ENCODE measurements at regions not wholly inside any gene's neighbourhood (a gene's known extent, or its start where the extent isn't known, plus 50 kb on each side); places are given as distances from the start of the nearest gene placed in this dataset.

- DNase-seq = no peak
Measured at GRCh38 chr5:164637931-164638521, 1132.6 kb downstream of the MAT2B start.

GRCh38 chr5:164649266-164649665, 1143.8 kb downstream of the MAT2B start:
- no peak for DNase-seq

GRCh38 chr5:164650427-164650826, 1145.0 kb downstream of the MAT2B start:
- no peak for DNase-seq

DNA sequence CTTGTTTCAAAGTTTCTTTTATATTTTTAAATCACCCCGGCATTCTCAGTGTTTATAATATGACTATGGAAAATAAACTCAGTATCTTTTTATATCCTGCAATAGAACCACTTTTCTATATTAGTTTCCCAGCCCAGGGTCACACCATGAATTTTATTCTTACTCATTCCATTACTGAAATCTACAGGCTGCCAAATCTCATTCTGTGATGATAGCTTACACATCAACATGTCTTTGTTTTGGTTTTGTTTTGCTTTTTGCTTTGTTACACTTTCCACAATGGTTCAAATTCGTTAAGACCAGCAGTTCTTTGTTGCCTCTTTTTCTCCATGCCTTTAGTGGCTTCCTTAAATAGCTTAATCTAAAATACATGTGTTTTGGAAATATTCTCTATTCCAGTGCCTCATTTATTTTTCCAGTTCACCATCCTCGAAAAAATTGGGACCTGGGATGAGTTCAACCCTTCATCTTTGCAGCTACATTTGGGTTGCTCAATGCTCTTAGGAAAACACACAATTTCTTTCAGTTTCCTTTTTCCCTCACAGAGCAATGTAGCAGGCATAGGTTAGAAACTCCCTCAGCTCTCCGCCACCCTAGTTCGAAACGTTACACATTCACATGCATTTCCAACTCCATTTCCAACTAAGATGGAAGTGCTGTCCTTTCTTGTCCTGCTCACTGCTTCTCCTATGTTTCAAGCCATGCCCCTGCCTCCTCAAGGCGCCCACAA, 1146.3 kb downstream of the MAT2B start:
- no peak for DNase-seq

GRCh38 chr5:164652276-164652660, 1146.8 kb downstream of the MAT2B start:
- DNase-seq = no peak

- no peak for DNase-seq
Measured at GRCh38 chr5:164663198-164663989, 1158.0 kb downstream of the MAT2B start.

DNA sequence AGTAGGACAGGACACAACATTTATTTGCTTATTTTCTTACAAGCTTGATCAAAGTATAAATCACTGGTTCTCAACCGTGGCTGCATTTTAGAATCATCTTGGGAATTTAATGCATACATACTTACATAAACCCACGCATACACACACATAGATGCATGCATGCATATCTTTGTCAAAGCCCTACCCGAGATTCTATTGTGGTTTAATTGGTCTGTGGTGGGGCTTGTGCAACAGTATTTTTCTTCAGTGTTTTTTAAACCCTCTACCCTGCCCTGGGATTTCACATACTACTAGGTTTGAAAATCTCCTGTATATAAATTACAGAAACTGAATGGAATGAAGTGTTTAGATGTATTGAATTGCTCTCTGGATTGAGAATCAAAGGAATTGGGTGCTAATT, 1166.2 kb downstream of the MAT2B start:
- no peak for DNase-seq

GRCh38 chr5:164672205-164672604, 1166.8 kb downstream of the MAT2B start:
- DNase-seq = no peak

DNA sequence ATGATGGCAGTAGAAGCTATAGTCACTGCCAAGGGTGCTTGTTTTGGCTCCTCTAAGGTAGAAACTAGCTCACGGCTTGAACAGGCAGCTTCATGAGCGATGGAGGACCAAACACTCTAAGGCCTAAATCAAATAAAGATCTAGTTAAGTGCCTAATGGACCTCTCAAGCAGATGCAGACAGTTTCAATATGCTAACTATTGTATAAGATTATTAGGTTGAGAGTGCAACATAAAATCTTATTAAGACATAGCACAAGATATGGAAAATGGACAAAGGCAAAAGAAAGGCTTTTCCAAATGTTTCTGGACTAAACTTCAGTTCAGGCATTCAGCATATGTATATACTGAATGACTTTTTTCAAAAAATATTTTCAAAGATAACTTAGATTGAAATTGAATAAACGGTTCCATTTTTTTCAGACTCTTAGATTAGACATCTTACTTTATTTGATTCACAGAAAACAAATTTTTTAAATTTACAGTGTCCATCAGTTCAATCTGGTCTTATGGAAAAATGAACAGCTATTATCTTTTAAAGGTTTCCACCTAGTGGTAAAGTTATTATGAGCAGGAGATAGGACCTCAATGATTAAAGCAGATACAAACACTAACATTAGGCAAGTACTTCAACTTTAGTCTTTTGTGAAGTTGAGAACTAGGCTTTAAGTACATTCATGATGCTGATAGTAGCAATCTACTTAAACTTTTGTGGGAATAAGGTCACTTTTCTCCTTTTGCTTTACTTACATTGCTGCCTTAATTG, 1167.7 kb downstream of the MAT2B start:
- no peak for DNase-seq

GRCh38 chr5:164679461-164679860, 1174.0 kb downstream of the MAT2B start:
- DNase-seq = no peak

GRCh38 chr5:164680216-164680615, 1174.8 kb downstream of the MAT2B start:
- no peak for DNase-seq

DNA sequence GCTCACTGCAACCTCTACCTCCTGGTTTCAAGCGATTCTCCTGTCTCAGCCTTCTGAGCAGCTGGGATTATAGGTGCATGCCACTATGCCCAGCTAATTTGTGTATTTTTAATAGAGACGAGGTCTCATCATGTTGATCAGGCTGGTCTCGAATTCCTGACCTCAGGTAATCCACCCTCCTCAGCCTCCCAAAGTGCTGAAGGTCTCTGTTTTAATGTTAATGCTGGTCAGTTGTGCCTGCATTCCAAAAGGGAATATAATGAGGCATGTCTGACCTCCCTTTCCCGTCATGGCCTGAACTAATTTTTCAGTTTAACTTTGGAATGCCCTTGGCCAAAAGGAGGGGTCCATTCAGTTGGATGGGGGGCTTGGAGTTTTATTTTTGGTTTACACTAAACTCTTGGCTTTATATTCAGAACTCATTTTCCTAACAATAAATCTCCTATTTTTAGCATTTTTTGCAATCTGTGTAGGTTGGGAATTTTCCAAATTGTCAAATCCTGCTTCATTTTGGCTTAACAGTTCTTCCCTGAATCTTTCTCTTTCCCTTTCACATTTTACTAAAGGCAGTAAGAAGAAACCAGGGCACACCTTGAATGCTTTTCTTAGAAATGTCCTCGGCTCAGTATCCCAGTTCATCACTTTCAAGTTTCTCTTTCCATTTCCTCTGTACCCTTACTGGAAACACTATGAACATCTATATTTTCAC, 1175.5 kb downstream of the MAT2B start:
- DNase-seq = no peak

DNA sequence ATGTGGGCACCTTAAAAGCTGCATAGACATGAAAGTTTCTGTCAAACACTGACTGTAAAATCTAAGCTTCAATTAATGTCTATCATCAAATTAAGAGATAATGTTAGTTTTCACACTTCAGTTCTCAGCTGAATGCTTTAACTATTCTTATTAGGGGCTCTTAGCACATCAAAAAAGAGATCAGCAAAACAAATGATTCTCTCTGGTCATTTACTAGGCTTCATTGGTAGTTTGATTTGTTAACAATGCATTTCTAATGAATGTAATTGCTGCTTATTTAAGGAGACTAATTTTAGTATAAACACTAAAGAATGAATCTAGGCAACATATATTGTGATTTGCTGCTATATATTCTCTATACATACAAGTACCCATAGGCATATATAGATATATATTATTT, 1182.0 kb downstream of the MAT2B start:
- no peak for DNase-seq

- DNase-seq = no peak
Measured at GRCh38 chr5:164688437-164688836, 1183.0 kb downstream of the MAT2B start.

DNA sequence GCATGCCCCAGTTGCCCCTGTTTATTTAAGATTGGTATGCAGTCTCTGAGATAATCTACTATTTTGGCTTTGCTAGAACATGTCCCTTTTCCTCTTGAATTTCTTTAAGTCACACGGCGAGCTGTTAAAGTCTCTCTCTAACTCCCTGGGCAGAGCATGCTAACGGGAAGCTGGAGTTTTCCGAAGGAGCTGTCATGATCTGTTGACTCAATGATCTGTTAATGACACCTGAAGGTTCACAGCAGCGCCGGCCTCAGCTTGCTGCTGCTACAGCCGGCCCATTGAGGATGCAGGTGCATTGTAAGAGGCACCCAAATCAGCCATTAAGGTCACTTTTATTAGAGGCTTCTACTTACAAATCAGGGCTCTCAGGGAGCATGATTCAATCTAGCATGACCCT, 1203.4 kb downstream of the MAT2B start:
- DNase-seq = no peak

DNA sequence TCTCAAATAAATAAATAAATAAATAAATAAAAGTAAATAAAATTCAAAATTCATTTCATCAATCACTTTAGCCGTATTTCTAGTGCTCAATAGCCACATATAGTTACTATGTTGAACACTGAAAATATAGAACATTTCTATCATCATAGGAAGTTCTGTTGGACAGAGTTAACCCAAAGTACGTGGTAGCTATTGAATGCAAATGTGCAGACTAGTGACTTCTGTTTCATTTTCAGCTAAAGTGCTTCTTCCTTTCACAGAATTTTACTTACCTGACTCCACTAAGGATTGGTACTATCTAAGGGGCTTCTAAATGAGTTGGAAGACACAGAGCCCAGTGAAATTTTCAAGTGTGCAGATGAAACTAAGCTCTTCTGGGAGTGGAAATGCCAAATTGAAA, 1208.3 kb downstream of the MAT2B start:
- no peak for DNase-seq

- no peak for DNase-seq
Measured at GRCh38 chr5:164721116-164721515, 1215.7 kb downstream of the MAT2B start.

DNA sequence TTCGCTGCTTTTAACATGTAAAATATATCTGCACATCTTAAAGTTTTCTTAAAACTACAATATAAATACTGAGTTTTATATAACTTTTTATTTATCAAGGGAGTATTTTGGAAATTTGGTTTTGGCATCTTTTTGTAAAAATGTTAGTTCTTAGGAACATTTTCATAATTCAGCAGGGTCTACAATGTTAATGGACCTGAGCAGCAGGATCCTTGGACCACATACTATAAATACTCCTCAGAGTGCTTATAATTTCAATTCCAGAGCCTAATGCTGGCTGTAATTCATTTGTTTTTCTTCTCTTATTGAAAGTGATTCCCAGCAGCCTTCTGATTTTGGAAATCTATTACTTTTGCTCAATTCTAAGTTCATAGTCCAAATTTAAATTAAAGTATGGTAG, 1216.2 kb downstream of the MAT2B start:
- no peak for DNase-seq

GRCh38 chr5:164722702-164723101, 1217.3 kb downstream of the MAT2B start:
- no peak for DNase-seq

DNA sequence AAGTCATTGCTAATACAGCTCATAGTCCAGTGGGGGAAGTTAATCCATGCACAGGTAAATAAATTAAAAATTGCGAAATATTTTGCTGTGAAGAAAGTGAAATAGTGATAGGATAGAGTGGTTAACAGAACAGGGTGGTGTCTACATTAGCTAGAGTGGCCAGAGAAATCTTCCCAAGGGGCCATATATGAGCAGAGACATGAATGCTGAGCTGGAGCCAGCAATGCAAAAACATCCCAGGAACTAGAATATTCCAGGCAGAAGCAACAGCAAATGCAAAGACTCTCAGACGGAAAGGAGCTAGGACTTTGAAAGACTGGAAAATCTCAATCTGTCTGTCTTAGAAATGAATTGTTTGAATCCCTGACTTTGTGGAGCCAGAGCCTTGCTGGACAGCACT, 1221.6 kb downstream of the MAT2B start:
- DNase-seq = no peak

- DNase-seq = no peak
Measured at GRCh38 chr5:164728733-164729132, 1223.3 kb downstream of the MAT2B start.

DNA sequence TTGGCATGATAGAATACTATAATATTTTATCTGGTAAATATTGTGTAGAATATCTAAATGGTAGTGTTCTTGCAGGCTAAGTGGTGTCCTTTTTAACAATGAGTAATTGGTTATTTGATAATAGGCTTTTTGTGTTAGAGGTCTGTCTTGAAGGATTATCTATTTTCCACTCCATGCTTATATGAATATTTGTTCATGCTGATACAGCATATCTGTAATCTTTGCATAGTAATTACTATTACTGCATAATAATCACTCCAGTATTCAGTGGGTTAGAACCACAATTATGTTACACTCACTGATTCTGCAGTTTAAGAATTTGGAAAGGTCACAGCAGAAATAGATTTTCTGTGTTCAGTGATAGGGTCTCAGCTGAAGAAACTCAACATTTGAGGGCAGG, 1229.9 kb downstream of the MAT2B start:
- no peak for DNase-seq

- DNase-seq = no peak
Measured at GRCh38 chr5:164741376-164741775, 1236.0 kb downstream of the MAT2B start.

Measured in dermis blood vessel endothelial cell (primary cell).